IMR-90 (cell line): ENCODE measurements at regions not wholly inside any gene's neighbourhood (a gene's known extent, or its start where the extent isn't known, plus 50 kb on each side); places are given as distances from the start of the nearest gene placed in this dataset.

Experiments
- ATAC-seq: fragments of 200-7000 bp; cut with Tn5 transposase; 2 replicates; pipeline ENCODE4 v1.9.1; 2020; ENCODE audit warnings: low read depth, mild to moderate bottlenecking, moderate library complexity
- BruUV-seq: library from RNA; stranded (reverse); fragments of 400-500 nt; replicated peaks from 2 replicates; lab custom pipeline; 2021; lab: Mats Ljungman, UMichigan
- CTCF ChIA-PET: fragments of 300-600 bp; formaldehyde crosslinking; extraction: SDS; loops from one replicate; lab custom pipeline; 2021; ENCODE audit warnings: antibody characterized with exemption; lab: Yijun Ruan, JAX
- POLR2A ChIA-PET: fragments of 300-600 bp; sonication (Branson Sonifier 250); formaldehyde crosslinking; loops from one replicate; lab custom pipeline; 2022; ENCODE audit warnings: antibody characterized with exemption; ENCODE audit not compliant: unreplicated experiment; lab: Charles Lee
- DNase-seq: peaks from one replicate; pipeline ENCODE4 v3.0.0; 2013
- H2AFZ ChIP-seq: replicated peaks from 2 replicates; pipeline ENCODE3; 2013; ENCODE audit warnings: low read length, mild to moderate bottlenecking; ENCODE audit not compliant: poor library complexity
- H2AK5ac ChIP-seq: 2 replicates; pipeline ENCODE4 v1.6.1; 2013; ENCODE audit warnings: low read depth, low read length, inconsistent platforms
- H2AK9ac ChIP-seq: replicated peaks from 2 replicates; pipeline ENCODE3; 2013; ENCODE audit warnings: mild to moderate bottlenecking, low read depth, low read length, moderate library complexity; ENCODE audit not compliant: poor library complexity
- H2BK120ac ChIP-seq: 2 replicates; pipeline ENCODE4 v1.6.1; 2013; ENCODE audit warnings: low read depth, low read length, inconsistent platforms
- H2BK15ac ChIP-seq: 3 replicates; pipeline ENCODE4 v1.6.1; 2013; ENCODE audit warnings: low read depth, low read length, inconsistent platforms
- H2BK20ac ChIP-seq: 2 replicates; pipeline ENCODE4 v1.6.1; 2013; ENCODE audit warnings: low read depth, mild to moderate bottlenecking, inconsistent platforms, low read length, moderate library complexity
- H2BK5ac ChIP-seq: 2 replicates; pipeline ENCODE4 v1.6.1; 2013; ENCODE audit warnings: mild to moderate bottlenecking, low read depth, low read length, inconsistent platforms; ENCODE audit not compliant: poor library complexity, severe bottlenecking
- H3K14ac ChIP-seq: replicated peaks from 2 replicates; pipeline ENCODE4 v1.6.1; 2013; ENCODE audit warnings: low read depth, low read length, inconsistent platforms
- H3K18ac ChIP-seq: 2 replicates; pipeline ENCODE4 v1.6.1; 2013; ENCODE audit warnings: low read depth, low read length, control low read depth
- H3K23ac ChIP-seq: 2 replicates; pipeline ENCODE4 v1.6.1; 2013; ENCODE audit warnings: low read depth, low read length, inconsistent platforms
- H3K27ac ChIP-seq: 2 replicates; pipeline ENCODE4 v1.5.1; 2013; ENCODE audit warnings: mild to moderate bottlenecking, control low read depth, low read length; ENCODE audit not compliant: insufficient read depth
- H3K27me3 ChIP-seq: 2 replicates; pipeline ENCODE4 v1.6.1; 2013; ENCODE audit warnings: low read length; ENCODE audit not compliant: control insufficient read depth, insufficient read depth
- H3K36me3 ChIP-seq: 2 replicates; pipeline ENCODE4 v1.6.1; 2013; ENCODE audit warnings: low read length, mixed read lengths; ENCODE audit not compliant: control insufficient read depth, insufficient read depth
- H3K4ac ChIP-seq: 2 replicates; pipeline ENCODE4 v1.6.1; 2013; ENCODE audit warnings: low read depth, low read length, inconsistent platforms
- H3K4me1 ChIP-seq: 2 replicates; pipeline ENCODE4 v1.6.1; 2013; ENCODE audit warnings: low read length, mixed read lengths; ENCODE audit not compliant: control insufficient read depth, insufficient read depth
- H3K4me2 ChIP-seq: 2 replicates; pipeline ENCODE4 v1.6.1; 2013; ENCODE audit warnings: low read depth, mild to moderate bottlenecking, control low read depth, low read length, moderate library complexity
- H3K4me3 ChIP-seq: 2 replicates; pipeline ENCODE4 v1.5.1; 2013; ENCODE audit warnings: low read depth, mild to moderate bottlenecking, control low read depth, low read length, moderate library complexity; ENCODE audit not compliant: insufficient read depth
- H3K56ac ChIP-seq: 2 replicates; pipeline ENCODE4 v1.6.1; 2013; ENCODE audit warnings: low read length, inconsistent platforms; ENCODE audit not compliant: insufficient read depth; ENCODE audit errors: extremely low read depth
- H3K79me1 ChIP-seq, 2 experiments: 2 replicates each; pipeline ENCODE4 v1.6.1; 2013; ENCODE audit warnings: low read length in 2 of 2, inconsistent platforms in 1 of 2, low read depth in 1 of 2
- H3K9ac ChIP-seq: 2 replicates; pipeline ENCODE4 v1.6.1; 2013; ENCODE audit warnings: low read depth, low read length, control low read depth
- H3K9me1 ChIP-seq: 2 replicates; pipeline ENCODE4 v1.6.1; 2013; ENCODE audit warnings: low read length, inconsistent platforms; ENCODE audit not compliant: insufficient read depth
- H3K9me3 ChIP-seq: 2 replicates; pipeline ENCODE4 v1.6.1; 2013; ENCODE audit warnings: low read length; ENCODE audit not compliant: control insufficient read depth, insufficient read depth
- H4K20me1 ChIP-seq: 2 replicates; pipeline ENCODE4 v1.6.1; 2013; ENCODE audit warnings: low read length, inconsistent platforms; ENCODE audit not compliant: insufficient read depth
- H4K5ac ChIP-seq: 2 replicates; pipeline ENCODE4 v1.6.1; 2013; ENCODE audit warnings: mild to moderate bottlenecking, low read depth, low read length, control low read depth
- H4K8ac ChIP-seq, 2 experiments: 2 replicates each; pipeline ENCODE4 v1.6.1; 2013; ENCODE audit warnings: low read depth in 2 of 2, low read length in 2 of 2, control low read depth in 1 of 2, inconsistent platforms in 1 of 2
- H4K91ac ChIP-seq: 2 replicates; pipeline ENCODE4 v1.6.1; 2013; ENCODE audit warnings: low read depth, low read length, inconsistent platforms; ENCODE audit not compliant: insufficient read depth
- BHLHE40 ChIP-seq: fragments of 150-350 bp; IDR thresholded peaks from 2 replicates; pipeline ENCODE4 v1.6.1; 2016; ENCODE audit warnings: mild to moderate bottlenecking, low read depth, low read length
- CEBPB ChIP-seq: IDR thresholded peaks from 2 replicates; pipeline ENCODE4 v1.6.1; 2012; ENCODE audit warnings: low read depth, low read length, improper control_type of control experiment
- CHD1 ChIP-seq: IDR thresholded peaks from 2 replicates; pipeline ENCODE4 v1.6.1; 2012; ENCODE audit warnings: low read depth, low read length, improper control_type of control experiment
- FOS ChIP-seq: fragments of 150-350 bp; IDR thresholded peaks from 2 replicates; pipeline ENCODE4 v1.6.1; 2016; ENCODE audit warnings: low read depth, low read length
- MAFK ChIP-seq: IDR thresholded peaks from 2 replicates; pipeline ENCODE4 v1.6.1; 2012; ENCODE audit warnings: low read depth, low read length, improper control_type of control experiment
- MAZ ChIP-seq: IDR thresholded peaks from 2 replicates; pipeline ENCODE4 v1.6.1; 2012; ENCODE audit warnings: low read depth, mild to moderate bottlenecking, low read length, improper control_type of control experiment, moderate library complexity, borderline replicate concordance
- MXI1 ChIP-seq: IDR thresholded peaks from 2 replicates; pipeline ENCODE4 v1.6.1; 2012; ENCODE audit warnings: low read depth, mild to moderate bottlenecking, low read length, moderate library complexity, borderline replicate concordance
- NFE2L2 ChIP-seq: fragments of 150-350 bp; IDR thresholded peaks from 2 replicates; pipeline ENCODE4 v1.6.1; 2016; ENCODE audit warnings: low read depth, mild to moderate bottlenecking, low read length
- POLR2A ChIP-seq: IDR thresholded peaks from 2 replicates; pipeline ENCODE4 v1.6.1; 2012; ENCODE audit warnings: mild to moderate bottlenecking, low read depth, low read length
- RAD21 ChIP-seq: IDR thresholded peaks from 2 replicates; pipeline ENCODE4 v1.6.1; 2012; ENCODE audit warnings: low read length, improper control_type of control experiment
- RCOR1 ChIP-seq: IDR thresholded peaks from 2 replicates; pipeline ENCODE4 v1.6.1; 2012; ENCODE audit warnings: mild to moderate bottlenecking, low read length, improper control_type of control experiment; ENCODE audit not compliant: insufficient replicate concordance
- RFX5 ChIP-seq: IDR thresholded peaks from 2 replicates; pipeline ENCODE4 v1.8.0; 2012; ENCODE audit warnings: low read depth, mild to moderate bottlenecking, low read length, moderate library complexity
- SMC3 ChIP-seq: fragments of 150-350 bp; IDR thresholded peaks from 2 replicates; pipeline ENCODE4 v1.6.1; 2016; ENCODE audit warnings: low read depth, mild to moderate bottlenecking, antibody characterized with exemption, low read length, moderate library complexity
- WGBS, 2 experiments: methylation state at CpG; one replicate each; pipeline versions ENCODE4 v1.1.5 to v1.1.7; 2013; ENCODE audit warnings: missing lambda C conversion rate in 2 of 2; ENCODE audit not compliant: insufficient read length in 1 of 2; ENCODE audit errors: extremely low coverage in 2 of 2; 5-methylcytosine and 5-hydroxymethylcytosine counted together
- dilution Hi-C: fragments of 300-500 bp; cut with HindIII; formaldehyde crosslinking; loops from one replicate; pipeline ENCODE4 v1.14.3; 2018; ENCODE audit warnings: low sequenced_read_pairs; ENCODE audit not compliant: unreplicated experiment
- in situ Hi-C: fragments of 300-500 bp; cut with MboI; formaldehyde crosslinking; loops from 3 replicates; pipeline ENCODE4 v1.14.3; 2019; ENCODE audit warnings: low sequenced_read_pairs, inconsistent platforms, mixed read lengths
- intact Hi-C: fragments of 100-400 bp; cut with micrococcal nuclease; formaldehyde crosslinking; loops from 2 replicates; pipeline ENCODE4 v1.10.0; 2022
- TF ChIP-seq, protein P1 (sequence below): fragments of 150-350 bp; IDR thresholded peaks from 2 replicates; pipeline ENCODE4 v1.6.1; 2016; ENCODE audit warnings: low read depth, mild to moderate bottlenecking, low read length, moderate library complexity, borderline replicate concordance
- TF ChIP-seq, protein P2 (sequence below): conservative IDR thresholded peaks from 2 replicates; pipeline ENCODE4 v1.5.1; 2012; ENCODE audit warnings: mild to moderate bottlenecking, low read depth, low read length, improper control_type of control experiment
- TF ChIP-seq, protein P3 (sequence below): fragments of 150-350 bp; IDR thresholded peaks from 2 replicates; pipeline ENCODE4 v1.6.1; 2017; ENCODE audit warnings: mild to moderate bottlenecking, antibody characterized with exemption, low read length, low read depth

- Histone ChIP-seq H2BK5ac (no peak overlapping the region), H3K4ac (no peak overlapping the region), H3K9me3 (no peaks in the 10 kb centered on the region), H4K91ac (no peak overlapping the region), H3K56ac (no peak overlapping the region), H2BK15ac (no peak overlapping the region), H3K18ac (no peak overlapping the region), H3K14ac (no peak overlapping the region), H3K9me1 (no peaks in the 10 kb centered on the region), H3K27me3 (no peaks in the 10 kb centered on the region), H2AFZ (no peak overlapping the region), H3K9ac (no peak overlapping the region), H2AK5ac (no peak overlapping the region), H3K23ac (no peak overlapping the region), H3K27ac (no peak overlapping the region), H3K4me3 (no peak overlapping the region), H3K4me1 (no peaks in the 10 kb centered on the region), H3K4me2 (no peak overlapping the region), H3K79me1 (no peaks in the 10 kb centered on the region), H2AK9ac (no peak overlapping the region), H4K20me1 (no peaks in the 10 kb centered on the region), H4K8ac (no peak overlapping the region), H4K5ac (no peak overlapping the region), H2BK20ac (no peak overlapping the region), H2BK120ac (no peak overlapping the region), H3K36me3 (no peaks in the 10 kb centered on the region)
- TF ChIP-seq RAD21 (no peak), POLR2A (no peak), RCOR1 (no peak), MXI1 (no peak), CHD1 (no peak), RFX5 (no peak), BHLHE40 (no peak), FOS (no peak), MAFK (no peak), SMC3 (no peak), CEBPB (no peak), NFE2L2 (no peak), MAZ (no peak)
- TF ChIP-seq, protein P1, sequence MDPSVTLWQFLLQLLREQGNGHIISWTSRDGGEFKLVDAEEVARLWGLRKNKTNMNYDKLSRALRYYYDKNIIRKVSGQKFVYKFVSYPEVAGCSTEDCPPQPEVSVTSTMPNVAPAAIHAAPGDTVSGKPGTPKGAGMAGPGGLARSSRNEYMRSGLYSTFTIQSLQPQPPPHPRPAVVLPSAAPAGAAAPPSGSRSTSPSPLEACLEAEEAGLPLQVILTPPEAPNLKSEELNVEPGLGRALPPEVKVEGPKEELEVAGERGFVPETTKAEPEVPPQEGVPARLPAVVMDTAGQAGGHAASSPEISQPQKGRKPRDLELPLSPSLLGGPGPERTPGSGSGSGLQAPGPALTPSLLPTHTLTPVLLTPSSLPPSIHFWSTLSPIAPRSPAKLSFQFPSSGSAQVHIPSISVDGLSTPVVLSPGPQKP = no peak; the same call in 1 of the 2 replicates
- TF ChIP-seq, protein P2, sequence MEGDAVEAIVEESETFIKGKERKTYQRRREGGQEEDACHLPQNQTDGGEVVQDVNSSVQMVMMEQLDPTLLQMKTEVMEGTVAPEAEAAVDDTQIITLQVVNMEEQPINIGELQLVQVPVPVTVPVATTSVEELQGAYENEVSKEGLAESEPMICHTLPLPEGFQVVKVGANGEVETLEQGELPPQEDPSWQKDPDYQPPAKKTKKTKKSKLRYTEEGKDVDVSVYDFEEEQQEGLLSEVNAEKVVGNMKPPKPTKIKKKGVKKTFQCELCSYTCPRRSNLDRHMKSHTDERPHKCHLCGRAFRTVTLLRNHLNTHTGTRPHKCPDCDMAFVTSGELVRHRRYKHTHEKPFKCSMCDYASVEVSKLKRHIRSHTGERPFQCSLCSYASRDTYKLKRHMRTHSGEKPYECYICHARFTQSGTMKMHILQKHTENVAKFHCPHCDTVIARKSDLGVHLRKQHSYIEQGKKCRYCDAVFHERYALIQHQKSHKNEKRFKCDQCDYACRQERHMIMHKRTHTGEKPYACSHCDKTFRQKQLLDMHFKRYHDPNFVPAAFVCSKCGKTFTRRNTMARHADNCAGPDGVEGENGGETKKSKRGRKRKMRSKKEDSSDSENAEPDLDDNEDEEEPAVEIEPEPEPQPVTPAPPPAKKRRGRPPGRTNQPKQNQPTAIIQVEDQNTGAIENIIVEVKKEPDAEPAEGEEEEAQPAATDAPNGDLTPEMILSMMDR = no peak
- TF ChIP-seq, protein P3, sequence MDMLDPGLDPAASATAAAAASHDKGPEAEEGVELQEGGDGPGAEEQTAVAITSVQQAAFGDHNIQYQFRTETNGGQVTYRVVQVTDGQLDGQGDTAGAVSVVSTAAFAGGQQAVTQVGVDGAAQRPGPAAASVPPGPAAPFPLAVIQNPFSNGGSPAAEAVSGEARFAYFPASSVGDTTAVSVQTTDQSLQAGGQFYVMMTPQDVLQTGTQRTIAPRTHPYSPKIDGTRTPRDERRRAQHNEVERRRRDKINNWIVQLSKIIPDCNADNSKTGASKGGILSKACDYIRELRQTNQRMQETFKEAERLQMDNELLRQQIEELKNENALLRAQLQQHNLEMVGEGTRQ = no peak
- WGBS, 2 experiments = no CpG with 5 or more reads among the region's 4 CpGs
- BruUV-seq = no TSS peak
- dilution Hi-C loops = no loop called here
- no peak for DNase-seq
- ChIA-PET CTCF (no interaction called here), POLR2A (no interaction called here)
- intact Hi-C loops = no loop called here
- ATAC-seq = no peak
- in situ Hi-C loops = no loop called here
Measured at GRCh38 chr9:19630760-19631159, 158.1 kb downstream of the SLC24A2 start.
